HG03457 (cell line): ENCODE measurements at regions not wholly inside any gene's neighbourhood (a gene's known extent, or its start where the extent isn't known, plus 50 kb on each side); places are given as distances from the start of the nearest gene placed in this dataset.
"Not testable (repeated sequence)": the region's sequence is repeated elsewhere in the genome, so short reads cannot be mapped to it uniquely, and the experiment has no call there.

Experiments
- ATAC-seq: cut with Tn5 transposase; IDR thresholded peaks from one replicate; pipeline ENCODE4 v1.9.1; 2021; ENCODE audit warnings: moderate number of reproducible peaks; ENCODE audit not compliant: unreplicated experiment

- no peak for ATAC-seq
Observed at GRCh38 chr6:101108286-101108685, 227.2 kb upstream of the ASCC3 start.

GRCh38 chr6:101110814-101111213 lies 229.7 kb upstream of the ASCC3 start:
- no peak for ATAC-seq

GRCh38 chr6:101113468-101114260 lies 232.5 kb upstream of the ASCC3 start:
- ATAC-seq, result no peak

GRCh38 chr6:101114703-101115102 lies 233.6 kb upstream of the ASCC3 start:
- peak; percentile 86 for ATAC-seq

GRCh38 chr6:101116337-101116736 lies 235.2 kb upstream of the ASCC3 start:
- ATAC-seq, result no peak

DNA sequence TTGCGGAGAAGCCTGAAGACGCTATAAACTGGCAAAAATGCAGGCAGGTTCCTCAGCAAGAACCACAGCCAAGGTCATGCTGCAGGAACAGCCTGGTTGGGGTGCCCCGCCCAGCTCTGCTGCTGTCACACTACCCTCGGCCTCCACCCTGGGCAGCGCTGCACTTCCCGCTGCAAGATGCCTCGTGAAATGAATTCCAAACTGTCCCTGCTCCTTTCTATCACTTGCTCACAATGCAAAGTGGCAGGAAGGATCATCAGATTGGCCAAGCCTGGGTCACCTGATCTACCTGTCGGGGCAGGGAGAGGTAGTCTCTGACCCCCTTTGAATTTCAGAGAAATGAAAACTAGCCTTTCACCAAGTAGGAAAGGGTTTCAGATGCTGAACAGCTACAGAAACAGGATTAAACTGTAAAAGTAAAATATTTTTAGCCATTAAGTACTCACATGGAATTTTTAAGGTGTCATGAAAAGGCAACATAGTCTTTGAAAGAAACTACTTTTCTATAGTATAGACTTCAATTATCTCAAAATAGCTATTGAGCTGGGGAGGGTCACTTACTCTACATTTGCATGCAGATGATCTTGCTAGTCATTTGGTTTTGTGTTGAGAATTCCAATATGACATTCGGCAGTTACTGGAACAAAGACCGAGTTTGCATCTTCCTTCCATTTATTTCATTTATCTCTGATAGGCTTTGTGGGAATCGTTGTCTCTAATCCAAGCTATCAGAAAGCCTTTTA lies 236.4 kb upstream of the ASCC3 start:
- ATAC-seq, result no peak

DNA sequence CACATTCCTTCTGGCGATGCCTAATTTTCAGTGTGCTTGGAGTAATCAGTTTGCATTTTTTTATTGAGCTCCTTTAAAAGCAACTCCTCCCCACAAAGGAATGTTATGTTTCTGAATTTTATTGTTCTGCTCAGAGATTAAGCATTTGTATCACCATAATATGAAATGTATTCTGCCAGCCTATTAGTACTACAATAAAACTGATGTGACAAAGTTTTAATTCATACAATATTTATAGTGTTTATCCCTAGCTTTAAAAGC lies 236.9 kb upstream of the ASCC3 start:
- ATAC-seq, result no peak

- ATAC-seq, result no peak
Observed at GRCh38 chr6:101120747-101121146, 239.6 kb upstream of the ASCC3 start.

- ATAC-seq, result no peak
Observed at GRCh38 chr6:101125380-101125971, 244.3 kb upstream of the ASCC3 start.

- ATAC-seq, result no peak
Observed at GRCh38 chr6:101126501-101126900, 245.4 kb upstream of the ASCC3 start.

DNA sequence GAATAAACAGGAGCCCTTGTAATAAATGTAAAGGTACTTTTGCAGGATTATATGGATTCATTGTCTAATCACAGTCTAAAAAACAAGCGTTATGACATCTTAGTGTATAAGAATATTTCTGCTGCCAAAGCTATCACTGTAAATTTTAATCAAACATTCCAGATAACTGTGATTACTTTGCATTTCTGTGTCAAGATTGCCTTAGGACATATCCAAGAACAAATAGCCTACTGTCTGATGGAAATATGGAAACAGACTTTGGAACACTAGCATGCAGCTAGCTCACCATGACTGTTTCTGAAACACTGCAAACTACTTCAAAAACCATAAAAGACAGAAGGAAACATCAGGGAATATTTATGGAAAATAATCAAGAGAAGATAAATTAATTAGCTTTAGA lies 248.7 kb upstream of the ASCC3 start:
- no peak for ATAC-seq

GRCh38 chr6:101146389-101146788 lies 247.1 kb upstream of the GRIK2 start:
- ATAC-seq, result no peak

DNA sequence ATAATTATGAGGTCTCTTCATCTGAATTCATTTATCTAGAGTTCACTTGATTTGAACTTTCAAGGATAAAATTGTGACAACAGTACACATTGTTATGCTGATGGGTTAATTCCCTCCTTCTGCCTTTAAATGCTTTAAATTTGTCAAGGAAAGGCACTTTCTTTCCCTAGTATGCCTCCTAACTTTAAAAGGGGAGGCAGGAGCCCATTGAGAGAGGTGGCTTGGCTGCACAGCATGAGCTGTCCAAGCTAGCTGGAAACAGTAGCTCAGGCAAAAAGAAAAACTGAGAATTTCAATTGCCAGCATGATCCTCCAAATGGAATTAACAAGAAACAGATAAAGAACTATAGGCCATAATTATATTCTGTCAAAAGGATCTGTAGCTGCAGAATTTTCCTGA lies 243.3 kb upstream of the GRIK2 start:
- ATAC-seq, result no peak

- not testable (repeated sequence) for ATAC-seq
Observed at GRCh38 chr6:101157638-101158037, 235.9 kb upstream of the GRIK2 start.

GRCh38 chr6:101163611-101164010 lies 229.9 kb upstream of the GRIK2 start:
- no peak for ATAC-seq

DNA sequence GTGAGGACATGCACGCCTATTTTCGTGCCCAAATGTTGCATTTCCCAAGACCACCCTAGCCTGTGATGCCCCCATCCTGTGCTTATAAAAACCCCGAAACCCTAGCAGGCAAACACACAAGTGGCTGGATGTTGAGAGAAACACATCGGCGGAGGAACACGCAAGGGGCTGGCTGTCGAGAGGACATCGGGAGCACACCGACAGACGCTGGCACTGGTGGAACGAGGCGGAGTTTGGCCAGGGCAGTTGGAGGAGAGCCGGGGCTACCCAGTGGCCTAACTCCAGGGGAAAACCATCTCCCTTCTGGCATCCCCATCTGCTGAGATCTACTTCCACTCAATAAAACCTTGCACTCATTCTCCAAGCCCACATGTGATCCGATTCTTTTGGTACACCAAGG lies 225.9 kb upstream of the GRIK2 start:
- ATAC-seq, result no peak

DNA sequence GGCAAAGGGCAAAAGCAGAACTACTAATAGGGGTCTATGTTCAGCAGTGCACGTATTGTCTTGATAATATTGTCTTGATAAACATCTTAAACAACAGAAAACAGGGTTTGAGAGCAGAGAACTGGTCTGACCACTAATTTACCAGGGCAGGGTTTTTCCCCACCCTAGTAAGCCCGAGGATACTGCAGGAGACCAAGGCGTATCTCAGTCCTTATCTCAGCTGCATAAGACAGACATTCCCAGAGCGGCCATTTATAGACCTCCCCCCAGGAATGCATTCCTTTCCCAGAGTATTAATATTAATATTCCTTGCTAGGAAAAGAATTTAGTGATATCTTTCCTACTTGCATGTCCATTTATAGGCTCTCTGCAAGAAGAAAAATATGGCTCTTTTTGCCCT lies 222.5 kb upstream of the GRIK2 start:
- not testable (repeated sequence) for ATAC-seq

DNA sequence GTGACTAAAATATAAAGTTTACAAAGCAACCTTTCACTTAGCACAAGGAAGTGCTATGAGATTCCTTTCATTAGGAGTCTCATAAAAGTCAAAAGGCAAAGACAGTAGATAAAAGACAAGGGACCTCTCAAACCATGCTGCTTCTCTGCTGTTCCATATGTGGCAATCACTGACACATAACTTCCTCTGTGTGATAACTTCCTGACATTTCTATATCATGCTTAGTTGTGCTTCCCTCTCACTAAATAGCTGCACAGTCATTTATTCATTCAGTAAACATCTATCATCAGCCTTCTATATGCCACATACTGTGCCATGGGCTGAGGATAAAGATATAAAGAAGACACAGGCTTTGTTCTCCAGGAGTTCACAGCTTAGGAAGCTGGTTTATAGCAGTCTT lies 214.8 kb upstream of the GRIK2 start:
- ATAC-seq, result no peak

DNA sequence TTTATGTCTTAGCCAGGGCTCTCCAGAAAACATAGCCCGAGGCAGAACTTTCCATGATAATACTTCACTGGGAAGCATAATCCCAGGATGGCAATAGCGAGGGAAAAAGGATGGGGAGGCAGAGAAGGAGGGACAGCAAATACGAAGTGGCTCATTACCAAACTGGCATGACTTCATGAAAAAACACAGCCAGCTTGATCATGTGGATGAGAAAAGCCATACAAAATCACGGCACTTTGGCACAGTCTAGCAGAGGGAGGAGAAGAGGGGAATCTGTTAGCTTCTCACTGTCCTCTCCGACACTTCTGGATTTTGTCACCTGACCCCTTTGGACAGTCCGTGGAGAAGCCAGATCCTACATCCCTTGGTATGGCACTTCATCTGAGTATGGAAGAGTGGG lies 212.5 kb upstream of the GRIK2 start:
- ATAC-seq, result no peak

GRCh38 chr6:101188285-101188798 lies 205.2 kb upstream of the GRIK2 start:
- not testable (repeated sequence) for ATAC-seq

GRCh38 chr6:101195588-101195987 lies 197.9 kb upstream of the GRIK2 start:
- ATAC-seq, result no peak

- no peak for ATAC-seq
Observed at GRCh38 chr6:101199441-101199840, 194.1 kb upstream of the GRIK2 start.
